Fibroblast of peridontal ligament (primary cell): ENCODE measurements at regions not wholly inside any gene's neighbourhood (a gene's known extent, or its start where the extent isn't known, plus 50 kb on each side); places are given as distances from the start of the nearest gene placed in this dataset.
"Not testable (repeated sequence)": the region's sequence is repeated elsewhere in the genome, so short reads cannot be mapped to it uniquely, and the experiment has no call there.

ENCODE experiments used
- DNase-seq: peaks from one replicate; pipeline ENCODE4 v3.0.0-alpha.2; 2010; ENCODE audit errors: extremely low read depth

DNA sequence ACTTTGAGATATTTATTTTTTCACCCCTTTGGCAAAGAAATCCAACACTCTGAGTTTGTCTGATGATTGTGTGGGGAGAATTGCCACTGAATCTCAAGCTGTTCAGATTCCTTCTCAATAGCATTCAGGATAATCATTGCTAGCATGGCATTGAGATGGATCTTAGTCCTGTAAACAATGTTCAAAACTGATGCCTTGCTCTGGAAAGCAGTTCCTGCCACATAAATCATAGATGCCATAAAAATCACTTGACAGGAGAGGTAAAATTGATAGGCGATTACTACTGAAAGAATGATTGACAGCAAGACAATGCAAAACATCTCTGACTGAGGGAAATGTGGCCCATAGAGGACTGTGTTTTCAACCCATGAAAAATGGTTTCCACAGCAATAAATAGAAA is 915.6 kb downstream of the TRHDE start:
- no peak for DNase-seq

- DNase-seq, result no peak
Measured at GRCh38 chr12:73210548-73211204, 938.5 kb downstream of the TRHDE start.

DNA sequence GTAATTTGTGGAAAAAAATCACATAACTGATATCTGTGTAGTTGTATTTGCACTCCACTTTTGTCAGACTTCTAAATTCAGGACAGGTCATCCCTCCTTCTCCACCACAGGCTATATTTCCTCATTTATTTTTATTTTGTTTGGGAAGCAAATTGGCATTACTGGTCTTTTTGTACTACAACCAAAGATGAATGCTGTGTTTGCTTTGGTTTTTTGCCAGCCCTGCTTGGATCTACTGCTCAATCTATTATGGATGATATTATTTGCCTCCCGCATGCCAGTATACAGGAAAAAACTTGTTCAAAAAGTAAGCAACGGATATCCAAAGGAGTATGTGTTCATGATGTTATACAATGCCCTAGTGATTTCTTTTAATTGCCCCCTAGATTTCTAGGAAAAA is 948.8 kb downstream of the TRHDE start:
- no peak for DNase-seq

DNA sequence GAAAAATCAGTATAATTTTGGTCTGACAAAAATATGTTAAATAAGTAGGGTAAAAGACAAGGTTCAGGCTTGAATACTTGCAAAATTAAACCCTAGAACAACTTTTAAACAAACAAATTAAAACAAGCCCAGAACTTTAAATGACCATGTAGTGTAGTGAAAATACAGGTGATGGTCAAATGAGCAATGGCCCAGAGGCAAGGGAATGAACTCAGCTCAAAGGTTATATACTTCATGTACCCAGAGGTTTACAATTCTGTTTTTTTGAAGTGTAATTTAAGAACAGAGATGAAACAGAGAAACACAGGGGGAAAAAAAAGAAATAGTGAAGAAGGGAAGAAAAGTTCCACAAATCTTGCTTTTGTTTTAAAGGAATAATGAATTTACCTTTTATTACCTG is 949.2 kb downstream of the TRHDE start:
- no peak for DNase-seq

DNA sequence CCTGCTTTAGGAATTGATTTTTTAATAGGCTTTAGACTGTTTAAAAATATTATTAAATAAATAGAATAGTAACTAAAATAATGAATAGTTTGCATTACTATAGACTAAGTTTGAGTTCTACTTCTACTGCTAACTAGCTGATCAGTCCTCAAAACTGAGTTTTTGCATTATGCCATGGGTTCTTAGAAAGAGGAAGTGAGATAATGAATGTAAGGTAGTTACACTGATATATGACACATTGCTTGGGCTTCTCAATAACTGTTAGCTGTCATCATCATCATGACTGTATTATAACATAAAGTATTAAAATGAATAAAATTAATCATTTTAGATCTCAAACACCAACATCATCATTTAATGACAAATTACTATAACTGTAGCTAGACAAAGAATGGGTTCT is 949.7 kb downstream of the TRHDE start:
- no peak for DNase-seq

- DNase-seq, result no peak
Measured at GRCh38 chr12:73225371-73225937, 953.3 kb downstream of the TRHDE start.

DNA sequence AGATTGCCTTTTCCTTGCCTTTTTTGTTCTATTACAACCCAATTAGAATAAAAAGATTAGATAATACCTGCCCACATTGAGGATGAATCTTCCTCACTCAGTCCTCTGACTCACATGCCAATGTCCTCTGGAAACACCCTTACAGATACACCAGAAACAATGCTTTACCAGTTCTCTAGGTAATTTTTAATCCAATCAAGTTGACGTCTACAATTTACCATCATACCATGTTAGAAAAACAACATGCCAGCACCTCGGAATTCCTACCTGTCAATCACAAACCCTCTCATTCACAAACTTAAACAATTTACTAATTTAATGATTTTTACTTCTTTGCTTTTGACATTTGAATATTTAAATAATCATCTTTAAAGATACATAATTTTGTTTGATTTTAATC is 953.8 kb downstream of the TRHDE start:
- no peak for DNase-seq

- no peak for DNase-seq
Measured at GRCh38 chr12:73226593-73226992, 954.4 kb downstream of the TRHDE start.

GRCh38 chr12:73228828-73229227 is 956.7 kb downstream of the TRHDE start:
- not testable (repeated sequence) for DNase-seq

DNA sequence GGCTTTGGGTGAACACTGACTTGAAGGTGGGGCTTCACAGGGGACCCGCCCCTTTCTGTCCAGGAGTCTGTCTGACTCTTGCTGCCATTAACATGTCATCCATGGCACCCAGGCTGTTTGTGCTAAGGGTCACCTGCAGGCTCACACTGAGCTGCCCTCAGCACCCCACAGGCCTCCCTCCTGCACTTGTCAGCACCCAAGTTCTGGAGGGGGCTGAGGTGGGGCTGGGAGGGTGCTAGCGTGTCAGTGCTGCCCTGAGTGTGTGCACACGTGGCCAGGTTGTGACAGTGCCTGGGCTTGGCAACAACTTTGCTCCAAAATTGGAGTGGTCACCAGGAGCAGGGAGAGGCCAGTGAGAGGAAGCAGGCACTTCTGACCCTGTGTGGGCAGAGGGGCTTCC is 963.2 kb downstream of the TRHDE start:
- no peak for DNase-seq

- DNase-seq, result no peak
Measured at GRCh38 chr12:73240110-73240509, 967.9 kb downstream of the TRHDE start.

DNA sequence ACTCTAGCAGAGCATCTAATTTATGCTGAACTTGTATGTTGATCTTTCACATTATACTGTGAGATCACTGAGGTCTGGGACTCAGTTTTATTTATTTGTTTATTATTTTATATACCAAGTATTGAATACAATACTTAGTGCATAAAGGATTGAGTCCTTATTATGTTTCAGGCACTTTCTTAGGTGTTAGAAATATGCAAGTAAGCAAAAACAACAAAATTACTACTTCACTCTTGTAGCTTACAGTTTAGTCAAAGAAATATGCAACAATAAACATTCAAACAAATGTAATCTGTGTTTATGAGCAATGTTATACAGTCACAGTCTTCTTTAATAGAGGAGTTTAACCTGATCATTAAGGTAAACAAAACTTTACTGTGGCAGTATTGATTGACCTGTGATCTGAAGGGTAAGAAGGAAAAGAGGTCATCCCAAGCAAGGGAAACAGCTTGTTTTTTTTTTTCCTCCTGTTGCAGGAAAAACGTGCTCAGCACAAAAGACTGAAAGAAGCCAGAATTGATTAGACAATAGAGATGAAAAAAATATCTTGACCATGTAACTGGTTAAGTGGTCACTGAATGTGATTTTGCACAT is 990.7 kb downstream of the TRHDE start:
- no peak for DNase-seq

- DNase-seq, result no peak
Measured at GRCh38 chr12:73266206-73266605, 994.0 kb downstream of the TRHDE start.

GRCh38 chr12:73274976-73275375 is 1002.8 kb downstream of the TRHDE start:
- DNase-seq, result no peak

GRCh38 chr12:73277971-73278370 is 1005.8 kb downstream of the TRHDE start:
- no peak for DNase-seq

- no peak for DNase-seq
Measured at GRCh38 chr12:73301530-73301929, 1029.4 kb downstream of the TRHDE start.

- no peak for DNase-seq
Measured at GRCh38 chr12:73307260-73307659, 1035.1 kb downstream of the TRHDE start.

DNA sequence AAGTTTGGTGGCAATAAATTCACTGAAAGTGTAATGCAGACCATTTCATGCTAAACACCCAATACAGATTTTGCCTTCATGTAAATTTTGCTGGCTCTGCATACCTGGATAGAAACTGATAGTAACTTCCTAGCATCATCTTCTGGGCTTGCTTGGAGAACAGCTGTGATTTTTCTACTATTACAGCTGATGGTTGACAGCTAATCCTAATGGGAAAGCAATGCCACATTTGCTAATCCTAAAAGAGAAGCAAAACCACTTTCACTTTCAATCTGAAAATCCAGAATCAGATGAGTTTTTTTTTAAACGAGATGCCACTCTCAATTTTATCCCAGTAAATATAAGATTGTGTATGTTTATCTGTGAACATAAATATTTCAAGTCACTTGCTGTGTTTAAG is 1035.9 kb downstream of the TRHDE start:
- no peak for DNase-seq

GRCh38 chr12:73308747-73309146 is 1036.6 kb downstream of the TRHDE start:
- DNase-seq, result no peak

DNA sequence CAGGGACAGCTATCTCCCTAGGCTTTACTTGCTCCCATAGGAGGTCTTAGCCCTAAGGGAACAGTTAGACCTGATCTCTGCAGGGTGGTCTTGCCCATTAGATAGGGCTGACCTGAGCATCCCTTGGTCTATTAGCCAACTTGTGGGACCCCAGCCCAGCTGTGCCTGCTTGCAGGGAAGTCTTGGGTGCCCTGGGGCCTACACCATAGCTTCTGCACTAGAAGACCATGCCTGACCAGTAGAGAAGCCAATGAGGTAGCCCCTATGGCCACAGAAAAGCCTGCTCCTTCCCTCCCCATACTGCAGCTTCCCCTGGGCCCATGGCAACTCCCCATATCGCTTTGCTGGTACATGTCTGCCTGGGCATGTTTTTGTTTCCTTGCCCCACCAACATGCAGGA is 1049.1 kb downstream of the TRHDE start:
- DNase-seq, result no peak

DNA sequence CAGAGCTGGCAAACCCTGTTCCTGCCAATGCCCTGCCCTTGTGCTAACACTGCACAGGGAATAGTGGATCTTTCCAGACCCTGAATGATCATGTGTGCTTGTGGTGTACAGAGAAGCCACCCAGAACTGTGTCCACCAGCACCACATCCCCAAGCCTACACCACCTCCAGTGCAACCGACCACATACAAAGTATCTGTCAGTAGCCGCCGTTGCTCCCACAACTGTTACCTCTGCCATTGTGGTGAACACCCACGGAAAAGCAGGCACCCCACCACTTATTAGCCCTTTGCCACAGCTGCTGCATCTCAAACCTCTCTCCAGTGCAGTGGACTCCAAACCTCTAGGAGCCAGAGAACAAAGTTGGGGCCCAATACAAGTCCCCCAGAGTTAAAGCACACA is 1049.6 kb downstream of the TRHDE start:
- DNase-seq, result no peak

DNA sequence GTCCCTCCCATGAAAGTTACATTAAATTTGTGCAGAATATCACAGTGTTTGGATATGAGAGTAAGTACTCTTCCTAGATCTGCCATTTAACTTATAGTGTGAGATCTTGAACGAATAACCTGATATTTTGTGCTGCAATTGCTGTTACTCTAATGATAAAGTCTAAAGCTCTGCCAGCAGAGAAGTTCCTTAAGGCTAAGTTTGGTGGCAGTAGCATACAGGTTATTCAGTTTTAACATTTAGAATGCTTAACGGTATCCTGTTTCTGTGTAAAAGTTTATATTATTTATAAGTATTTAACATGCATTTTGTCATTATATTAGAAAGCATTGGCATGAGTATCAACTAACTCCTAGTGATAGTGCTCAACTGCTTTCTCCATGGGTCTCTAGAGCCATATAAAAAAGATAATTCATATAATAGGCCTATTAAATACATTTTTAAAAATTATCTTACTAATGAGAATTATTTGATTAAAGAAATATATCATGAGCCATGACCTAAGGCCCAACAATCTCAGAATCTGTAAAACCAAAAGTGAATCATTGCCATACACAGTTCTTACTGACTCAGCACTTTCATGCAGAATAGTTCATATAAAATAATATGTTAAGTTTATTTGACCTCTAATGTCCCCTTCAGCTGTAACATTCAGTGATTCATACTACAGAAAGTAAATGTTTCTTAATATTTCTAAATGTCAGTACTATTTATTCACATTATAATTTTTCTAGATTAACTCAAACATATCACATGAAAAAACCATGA is 1058.6 kb downstream of the TRHDE start:
- DNase-seq, result no peak
